ENCODE measurements at regions not wholly inside any gene's neighbourhood (a gene's known extent, or its start where the extent isn't known, plus 50 kb on each side); places are given as distances from the start of the nearest gene placed in this dataset.

DNA sequence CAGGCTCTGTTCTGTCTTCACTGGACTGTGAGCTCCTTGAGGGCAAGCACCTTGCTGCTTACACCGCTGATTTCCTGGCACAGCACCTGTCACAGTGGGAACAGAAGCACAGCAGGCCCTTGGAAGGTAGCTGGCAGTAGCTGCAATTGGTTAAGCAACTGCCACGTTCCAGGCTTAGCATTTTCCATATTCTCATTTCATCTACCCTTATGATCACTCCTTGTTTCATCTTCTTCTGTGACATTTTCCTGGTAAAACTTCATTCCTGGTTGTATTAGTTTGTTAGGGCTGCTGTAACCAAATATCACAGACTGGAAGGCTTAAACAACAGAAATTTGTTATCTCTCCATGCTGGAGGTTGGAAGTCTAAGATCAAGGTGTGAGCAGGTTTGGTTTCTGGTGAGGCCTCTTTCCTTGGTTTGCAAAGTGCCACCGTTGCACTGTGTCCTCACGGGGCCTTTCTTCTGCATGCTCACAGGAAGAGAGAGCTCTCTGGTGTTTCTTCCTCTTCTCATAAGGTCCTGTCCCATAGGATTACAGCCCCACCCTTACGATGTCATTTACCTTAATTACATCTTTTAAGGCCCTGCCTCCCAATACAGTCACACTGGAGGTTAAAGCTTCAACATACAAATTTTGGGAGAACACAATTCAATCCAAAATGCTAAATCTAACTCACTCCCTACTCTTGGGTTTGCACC, 121.7 kb upstream of the CPSF6 start:
- Mint-ChIP-seq H3K4me1 (no peaks in the 10 kb centered on the region), H3K27ac (no peak overlapping the region), H3K27me3 (ENCODE audit: low read depth) (no peaks in the 10 kb centered on the region), H3K9me3 (no peaks in the 10 kb centered on the region), H3K4me3 (no peak overlapping the region), H3K36me3 (no peaks in the 10 kb centered on the region)
- TF ChIP-seq, protein P1, sequence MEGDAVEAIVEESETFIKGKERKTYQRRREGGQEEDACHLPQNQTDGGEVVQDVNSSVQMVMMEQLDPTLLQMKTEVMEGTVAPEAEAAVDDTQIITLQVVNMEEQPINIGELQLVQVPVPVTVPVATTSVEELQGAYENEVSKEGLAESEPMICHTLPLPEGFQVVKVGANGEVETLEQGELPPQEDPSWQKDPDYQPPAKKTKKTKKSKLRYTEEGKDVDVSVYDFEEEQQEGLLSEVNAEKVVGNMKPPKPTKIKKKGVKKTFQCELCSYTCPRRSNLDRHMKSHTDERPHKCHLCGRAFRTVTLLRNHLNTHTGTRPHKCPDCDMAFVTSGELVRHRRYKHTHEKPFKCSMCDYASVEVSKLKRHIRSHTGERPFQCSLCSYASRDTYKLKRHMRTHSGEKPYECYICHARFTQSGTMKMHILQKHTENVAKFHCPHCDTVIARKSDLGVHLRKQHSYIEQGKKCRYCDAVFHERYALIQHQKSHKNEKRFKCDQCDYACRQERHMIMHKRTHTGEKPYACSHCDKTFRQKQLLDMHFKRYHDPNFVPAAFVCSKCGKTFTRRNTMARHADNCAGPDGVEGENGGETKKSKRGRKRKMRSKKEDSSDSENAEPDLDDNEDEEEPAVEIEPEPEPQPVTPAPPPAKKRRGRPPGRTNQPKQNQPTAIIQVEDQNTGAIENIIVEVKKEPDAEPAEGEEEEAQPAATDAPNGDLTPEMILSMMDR (IDR thresholded peaks at IDR 0.05; ENCODE audit: unreplicated experiment): no peak
- DNase-seq (ENCODE audit: low spot score in 2 of 2, unreplicated experiment in 2 of 2): no peak

DNA sequence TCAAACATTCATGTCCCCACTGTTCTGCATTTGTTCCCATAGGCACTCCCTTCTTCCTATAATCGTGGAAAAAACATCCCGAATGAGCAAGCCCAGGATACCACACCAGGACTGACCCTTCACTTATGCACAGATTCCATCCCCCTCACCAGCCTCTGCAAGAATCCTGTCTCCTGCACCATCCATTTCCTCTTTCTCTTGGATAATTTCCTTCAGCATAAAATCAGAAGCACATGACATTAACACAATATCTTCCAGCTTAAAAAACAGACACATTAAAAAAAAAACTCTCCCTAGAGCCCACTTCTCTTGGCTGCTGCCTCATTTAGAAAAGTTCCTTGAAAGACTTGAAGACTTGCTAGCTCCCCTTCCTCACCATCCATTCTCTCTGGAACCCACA, 120.9 kb upstream of the CPSF6 start:
- Mint-ChIP-seq H3K36me3 (no peaks in the 10 kb centered on the region), H3K4me3 (no peak overlapping the region), H3K27me3 (ENCODE audit: low read depth) (peaks cover 3% of the 10 kb centered on the region), H3K27ac (no peak overlapping the region), H3K9me3 (no peaks in the 10 kb centered on the region), H3K4me1 (no peaks in the 10 kb centered on the region)
- TF ChIP-seq, protein P1 (IDR thresholded peaks at IDR 0.05; ENCODE audit: unreplicated experiment): no peak
- no peak for DNase-seq (ENCODE audit: low spot score in 2 of 2, unreplicated experiment in 2 of 2)

DNA sequence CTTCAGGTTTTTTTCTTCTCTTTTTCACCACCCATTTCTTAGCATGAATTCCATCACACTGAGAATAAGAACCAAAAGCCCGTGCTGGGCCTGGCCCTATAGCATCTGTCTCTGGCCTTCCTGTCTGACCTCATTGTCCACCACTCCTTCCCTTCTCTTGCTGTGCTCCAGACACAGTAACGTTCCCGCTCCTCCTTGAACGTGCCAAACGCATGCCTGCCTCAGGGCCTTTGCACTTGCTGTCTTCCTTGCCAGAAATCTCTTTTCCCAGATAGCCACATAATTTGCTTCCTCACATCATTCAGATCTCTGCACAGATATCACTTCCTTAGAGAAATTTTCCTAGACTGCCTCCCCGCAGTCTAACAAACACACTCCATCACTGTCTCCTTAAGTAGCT, 119.6 kb upstream of the CPSF6 start:
- Mint-ChIP-seq H3K27ac (no peak overlapping the region), H3K4me1 (no peaks in the 10 kb centered on the region), H3K9me3 (no peaks in the 10 kb centered on the region), H3K36me3 (no peaks in the 10 kb centered on the region), H3K27me3 (ENCODE audit: low read depth) (peaks cover 3% of the 10 kb centered on the region), H3K4me3 (no peak overlapping the region)
- TF ChIP-seq, protein P1 (IDR thresholded peaks at IDR 0.05; ENCODE audit: unreplicated experiment): no peak
- DNase-seq (ENCODE audit: low spot score in 2 of 2, unreplicated experiment in 2 of 2): no peak

DNA sequence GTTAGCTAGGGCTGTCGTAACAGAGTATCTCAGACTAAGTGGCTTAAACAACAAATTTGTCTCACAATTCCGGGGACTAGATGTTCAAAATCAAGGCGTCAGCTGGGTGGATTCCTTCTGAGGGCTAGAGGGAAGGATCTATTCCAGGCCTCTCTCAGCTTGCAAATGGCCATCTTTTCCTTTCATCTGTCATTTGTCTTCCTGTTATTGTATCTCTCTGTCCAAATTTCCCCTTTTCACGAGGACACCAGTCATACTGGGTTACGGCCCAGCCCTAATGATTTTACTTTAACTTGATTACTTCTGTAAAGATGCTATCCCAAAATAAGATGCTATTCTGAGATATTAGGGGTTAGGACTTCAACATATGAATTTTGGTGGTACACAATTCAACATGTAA, 119.0 kb upstream of the CPSF6 start:
- H3K36me3 Mint-ChIP-seq: no peaks in the 10 kb centered on the region
- no peaks in the 10 kb centered on the region for H3K9me3 Mint-ChIP-seq
- no peaks in the 10 kb centered on the region for H3K4me1 Mint-ChIP-seq
- no peak overlapping the region for H3K27ac Mint-ChIP-seq
- H3K27me3 Mint-ChIP-seq (ENCODE audit: low read depth): peaks cover 3% of the 10 kb centered on the region
- no peak overlapping the region for H3K4me3 Mint-ChIP-seq
- TF ChIP-seq, protein P1 (IDR thresholded peaks at IDR 0.05; ENCODE audit: unreplicated experiment): no peak
- no peak for DNase-seq (ENCODE audit: low spot score in 2 of 2, unreplicated experiment in 2 of 2)

DNA sequence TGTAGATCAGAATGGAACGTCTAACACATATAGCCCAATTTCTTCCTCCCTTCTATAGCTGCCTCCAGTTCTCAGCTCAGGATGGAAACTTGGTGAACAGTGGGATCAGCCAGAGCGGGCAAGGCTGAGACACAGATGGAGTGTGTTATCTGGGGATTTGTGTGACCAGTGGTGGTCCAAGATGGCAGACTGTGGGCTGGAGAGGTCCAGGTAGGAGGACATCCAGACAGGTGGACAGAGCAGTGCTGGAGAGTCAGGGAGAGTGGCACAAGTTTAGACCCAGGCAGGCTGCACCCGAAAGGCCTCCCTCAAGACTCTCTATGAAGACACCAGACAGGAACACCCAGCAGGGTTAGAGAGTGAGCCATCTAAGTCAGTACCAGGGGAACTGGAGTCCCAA, 116.1 kb upstream of the CPSF6 start:
- H3K27ac Mint-ChIP-seq: no peak overlapping the region
- H3K4me3 Mint-ChIP-seq: no peak overlapping the region
- no peaks in the 10 kb centered on the region for H3K4me1 Mint-ChIP-seq
- no peak for DNase-seq (ENCODE audit: low spot score in 2 of 2, unreplicated experiment in 2 of 2)
- no peaks in the 10 kb centered on the region for H3K9me3 Mint-ChIP-seq
- TF ChIP-seq, protein P1 (IDR thresholded peaks at IDR 0.05; ENCODE audit: unreplicated experiment): no peak
- H3K36me3 Mint-ChIP-seq: no peaks in the 10 kb centered on the region
- peaks cover 3% of the 10 kb centered on the region for H3K27me3 Mint-ChIP-seq (ENCODE audit: low read depth)

Data from mesothelial cell of epicardium (in vitro differentiated cells).